Neural crest cell (in vitro differentiated cells): ENCODE measurements at regions not wholly inside any gene's neighbourhood (a gene's known extent, or its start where the extent isn't known, plus 50 kb on each side); places are given as distances from the start of the nearest gene placed in this dataset.

Source experiments
- DNase-seq: peaks from one replicate; pipeline ENCODE4 v3.0.0; 2021; ENCODE audit warnings: low read depth, mixed read lengths, low spot score
- H3K27ac Mint-ChIP-seq: one replicate; pipeline ENCODE4 v1.8.0; 2021; ENCODE audit warnings: mild to moderate bottlenecking, mixed read lengths; ENCODE audit not compliant: unreplicated experiment
- H3K27me3 Mint-ChIP-seq: 2 replicates; pipeline ENCODE4 v1.8.0; 2021; ENCODE audit warnings: low read depth, mild to moderate bottlenecking, mixed read lengths
- H3K36me3 Mint-ChIP-seq: 2 replicates; pipeline ENCODE4 v1.8.0; 2021; ENCODE audit warnings: low read depth, mild to moderate bottlenecking, mixed read lengths
- H3K4me1 Mint-ChIP-seq: 2 replicates; pipeline ENCODE4 v1.8.0; 2021; ENCODE audit warnings: mixed read lengths
- H3K4me3 Mint-ChIP-seq: one replicate; pipeline ENCODE4 v1.8.0; 2021; ENCODE audit warnings: mild to moderate bottlenecking, mixed read lengths
- H3K9me3 Mint-ChIP-seq: 2 replicates; pipeline ENCODE4 v1.8.0; 2021; ENCODE audit warnings: mixed read lengths
- TF ChIP-seq, protein P1 (sequence below): fragments of 200-600 bp; sonication (generic); conservative IDR thresholded peaks from 2 replicates; pipeline ENCODE4 v1.5.0; 2021; ENCODE audit warnings: antibody characterized with exemption, mild to moderate bottlenecking

DNA sequence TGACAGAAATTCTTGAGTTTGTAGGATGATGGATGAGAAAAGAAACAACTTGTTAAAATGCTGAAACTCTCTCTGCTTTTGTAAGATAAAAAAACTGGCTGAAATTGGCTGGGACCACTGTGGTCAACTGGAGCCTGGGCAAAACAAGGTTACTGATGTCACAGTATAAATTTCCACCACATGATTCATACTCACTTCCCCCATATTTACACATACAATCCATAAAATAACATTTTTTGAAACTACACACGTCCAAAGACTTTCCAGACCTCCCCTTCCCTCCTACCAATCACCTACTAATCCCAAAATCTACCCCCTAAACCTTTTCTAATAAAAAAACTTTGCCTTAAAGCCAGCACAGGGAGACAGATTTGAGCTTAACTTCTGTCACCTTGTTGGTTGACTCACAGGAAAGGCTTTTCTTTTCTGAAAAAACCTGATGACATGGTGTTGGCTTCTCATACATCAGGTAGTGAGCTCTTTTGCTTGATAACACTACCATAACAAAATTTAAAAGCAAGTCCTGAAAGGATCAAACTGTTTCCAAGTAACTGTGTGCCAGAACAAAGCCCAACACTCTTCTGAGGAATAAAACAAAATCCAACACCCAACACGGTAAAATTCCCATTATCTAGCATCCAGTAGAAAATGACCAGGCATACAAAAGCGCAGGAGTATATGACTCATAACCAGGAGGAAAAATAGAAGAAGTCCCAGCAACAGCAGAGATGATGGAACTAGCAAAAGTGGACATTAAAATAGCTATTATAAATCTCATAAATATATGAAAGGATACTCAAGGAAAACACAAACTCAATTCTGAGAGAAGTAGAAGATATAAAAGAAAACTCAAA is 87.3 kb upstream of the SNRK start:
- no peak for DNase-seq
- Mint-ChIP-seq H3K4me1 (no peaks in the 10 kb centered on the region), H3K27ac (no peak overlapping the region), H3K27me3 (peaks cover 12% of the 10 kb centered on the region), H3K9me3 (peaks cover 8% of the 10 kb centered on the region), H3K36me3 (no peaks in the 10 kb centered on the region), H3K4me3 (no peak overlapping the region)
- TF ChIP-seq, protein P1, sequence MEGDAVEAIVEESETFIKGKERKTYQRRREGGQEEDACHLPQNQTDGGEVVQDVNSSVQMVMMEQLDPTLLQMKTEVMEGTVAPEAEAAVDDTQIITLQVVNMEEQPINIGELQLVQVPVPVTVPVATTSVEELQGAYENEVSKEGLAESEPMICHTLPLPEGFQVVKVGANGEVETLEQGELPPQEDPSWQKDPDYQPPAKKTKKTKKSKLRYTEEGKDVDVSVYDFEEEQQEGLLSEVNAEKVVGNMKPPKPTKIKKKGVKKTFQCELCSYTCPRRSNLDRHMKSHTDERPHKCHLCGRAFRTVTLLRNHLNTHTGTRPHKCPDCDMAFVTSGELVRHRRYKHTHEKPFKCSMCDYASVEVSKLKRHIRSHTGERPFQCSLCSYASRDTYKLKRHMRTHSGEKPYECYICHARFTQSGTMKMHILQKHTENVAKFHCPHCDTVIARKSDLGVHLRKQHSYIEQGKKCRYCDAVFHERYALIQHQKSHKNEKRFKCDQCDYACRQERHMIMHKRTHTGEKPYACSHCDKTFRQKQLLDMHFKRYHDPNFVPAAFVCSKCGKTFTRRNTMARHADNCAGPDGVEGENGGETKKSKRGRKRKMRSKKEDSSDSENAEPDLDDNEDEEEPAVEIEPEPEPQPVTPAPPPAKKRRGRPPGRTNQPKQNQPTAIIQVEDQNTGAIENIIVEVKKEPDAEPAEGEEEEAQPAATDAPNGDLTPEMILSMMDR, result no peak

DNA sequence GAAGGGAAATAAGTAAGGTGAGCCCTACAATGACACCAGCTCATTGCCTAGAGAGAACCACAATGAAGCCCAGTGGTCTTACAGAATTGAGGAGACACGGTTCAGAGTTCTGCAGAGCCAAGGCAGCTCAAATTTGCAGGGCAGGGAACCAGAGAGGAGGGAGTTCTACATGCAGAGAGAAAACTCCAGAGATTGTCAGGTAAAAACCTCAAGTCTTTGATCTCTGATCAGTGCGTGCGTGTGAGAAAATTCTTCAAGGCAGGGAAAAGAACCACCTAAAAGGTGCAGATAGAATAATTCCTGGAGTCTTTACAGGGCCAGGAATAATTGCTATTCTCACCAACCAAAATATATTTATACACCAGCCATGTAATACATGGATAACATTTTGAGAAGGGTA is 88.0 kb upstream of the SNRK start:
- Mint-ChIP-seq H3K36me3 (no peaks in the 10 kb centered on the region), H3K4me3 (no peak overlapping the region), H3K27ac (no peak overlapping the region), H3K27me3 (peaks cover 12% of the 10 kb centered on the region), H3K9me3 (peaks cover 8% of the 10 kb centered on the region), H3K4me1 (no peaks in the 10 kb centered on the region)
- TF ChIP-seq, protein P1, result no peak
- no peak for DNase-seq

DNA sequence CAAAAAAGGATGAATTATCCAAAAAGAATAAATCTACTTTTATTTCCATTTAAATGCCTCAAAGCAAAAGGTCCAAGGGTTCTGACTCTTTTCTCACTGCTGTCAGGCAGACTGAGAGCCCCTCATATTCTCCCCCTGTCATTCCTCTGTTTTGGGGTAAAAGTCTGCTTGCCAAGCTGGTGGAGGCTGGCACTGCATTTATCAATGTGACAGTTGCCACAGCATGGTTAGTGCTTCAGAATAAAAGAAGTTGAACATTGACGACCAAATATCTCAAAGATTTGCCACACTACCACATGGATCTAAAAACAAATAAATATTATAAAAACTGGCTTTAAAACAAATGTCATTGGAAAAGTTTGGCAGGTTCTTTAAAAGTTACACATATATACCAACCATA is 89.2 kb upstream of the SNRK start:
- H3K9me3 Mint-ChIP-seq, result peaks cover 8% of the 10 kb centered on the region
- H3K27ac Mint-ChIP-seq, result no peak overlapping the region
- H3K4me3 Mint-ChIP-seq, result no peak overlapping the region
- peaks cover 12% of the 10 kb centered on the region for H3K27me3 Mint-ChIP-seq
- peaks cover 7% of the 10 kb centered on the region for H3K4me1 Mint-ChIP-seq
- DNase-seq, result no peak
- TF ChIP-seq, protein P1, result no peak
- H3K36me3 Mint-ChIP-seq, result no peaks in the 10 kb centered on the region

DNA sequence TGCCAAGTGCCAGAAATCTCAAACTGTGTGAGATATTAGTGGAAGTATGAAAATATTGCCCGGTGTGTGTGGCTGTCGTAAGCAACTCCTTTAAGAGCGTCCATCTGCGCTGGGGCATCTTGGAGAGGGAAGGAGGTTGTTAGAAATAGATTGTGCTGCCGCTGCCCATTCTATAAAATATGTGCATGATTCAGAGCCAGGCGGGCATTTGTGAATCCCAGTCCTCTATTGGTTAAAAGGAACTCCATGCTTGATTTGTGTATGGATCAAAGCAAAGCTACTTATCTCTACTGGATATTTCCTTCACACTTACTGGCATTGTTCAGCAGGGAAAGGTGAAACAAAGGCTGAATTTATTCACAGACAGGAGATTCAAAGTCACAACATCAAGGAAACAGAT is 89.6 kb upstream of the SNRK start:
- peaks cover 12% of the 10 kb centered on the region for H3K27me3 Mint-ChIP-seq

DNA sequence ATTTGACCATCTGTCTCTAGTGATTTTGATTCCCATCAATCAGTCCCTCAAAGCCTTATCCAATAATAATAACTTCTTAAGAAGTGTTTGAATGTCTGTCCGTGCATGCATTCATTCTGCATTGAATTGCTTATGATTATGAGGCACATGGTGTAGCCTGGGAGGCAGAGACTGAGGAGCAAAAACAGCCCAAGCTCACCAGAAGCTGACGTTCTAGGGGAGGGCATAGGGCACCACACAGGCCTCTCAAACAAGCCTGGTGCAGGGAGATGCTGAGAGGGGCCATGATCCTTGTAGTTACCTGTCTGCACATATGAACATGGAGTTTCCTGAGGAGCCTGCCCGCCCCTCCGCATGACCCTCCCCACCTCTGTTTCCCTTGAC is 89.2 kb upstream of the POMGNT2 start:
- H3K27me3 Mint-ChIP-seq, result peaks cover 12% of the 10 kb centered on the region
- H3K27ac Mint-ChIP-seq, result no peak overlapping the region
- TF ChIP-seq, protein P1, result no peak
- peaks cover 7% of the 10 kb centered on the region for H3K9me3 Mint-ChIP-seq
- peaks cover 9% of the 10 kb centered on the region for H3K4me1 Mint-ChIP-seq
- H3K4me3 Mint-ChIP-seq, result no peak overlapping the region
- H3K36me3 Mint-ChIP-seq, result no peaks in the 10 kb centered on the region
- no peak for DNase-seq

More for the DNA sequence above, 89.6 kb upstream of the SNRK start:
- H3K4me3 Mint-ChIP-seq, result no peak overlapping the region
- no peak overlapping the region for H3K27ac Mint-ChIP-seq
- DNase-seq, result no peak
- TF ChIP-seq, protein P1, result no peak
- H3K9me3 Mint-ChIP-seq, result peaks cover 8% of the 10 kb centered on the region
- no peaks in the 10 kb centered on the region for H3K36me3 Mint-ChIP-seq
- H3K4me1 Mint-ChIP-seq, result peaks cover 9% of the 10 kb centered on the region
